ENCODE measurements at regions not wholly inside any gene's neighbourhood (a gene's known extent, or its start where the extent isn't known, plus 50 kb on each side); places are given as distances from the start of the nearest gene placed in this dataset.

GRCh38 chr2:104788742-104789455, 65.0 kb upstream of the POU3F3 start:
- no peak for DNase-seq

DNA sequence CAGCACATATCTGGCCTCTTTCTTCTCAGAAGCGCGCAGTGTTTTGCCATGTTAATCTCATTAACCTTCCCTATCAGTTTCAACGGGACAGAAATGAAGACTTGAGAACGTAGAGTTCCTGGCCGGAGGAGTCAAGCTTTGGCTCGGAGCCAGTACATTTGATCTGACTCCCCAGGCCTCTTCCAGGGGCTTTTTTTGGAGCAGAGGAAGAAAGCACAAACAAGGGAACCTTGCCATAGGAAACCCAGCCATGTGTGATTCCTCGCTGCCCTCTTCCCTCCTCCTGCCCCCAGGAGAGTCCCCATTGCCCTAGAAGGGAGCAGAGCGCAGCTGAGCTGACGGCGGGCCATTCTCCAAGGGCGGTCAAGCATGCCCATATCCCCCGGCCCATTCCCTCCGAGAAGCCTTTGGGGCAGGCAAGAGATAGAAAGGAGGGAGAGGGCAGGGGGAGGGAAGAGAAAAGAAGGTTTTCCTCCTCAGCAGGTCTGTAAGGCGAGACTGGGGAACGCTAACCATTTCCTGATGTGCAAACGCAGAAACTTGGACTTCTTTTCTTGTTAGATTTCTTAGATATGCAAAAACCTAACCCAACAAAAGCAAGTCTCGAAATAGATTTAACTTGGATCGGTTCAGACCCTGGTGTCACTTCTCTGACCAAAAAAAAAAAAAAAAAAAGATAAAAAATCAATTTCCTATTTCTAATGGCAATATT, 63.7 kb upstream of the POU3F3 start:
- no peak for DNase-seq

GRCh38 chr2:104790901-104791495, 62.9 kb upstream of the POU3F3 start:
- no peak for DNase-seq

- DNase-seq, result no peak
Observed at GRCh38 chr2:104793966-104794365, 59.9 kb upstream of the POU3F3 start.

DNA sequence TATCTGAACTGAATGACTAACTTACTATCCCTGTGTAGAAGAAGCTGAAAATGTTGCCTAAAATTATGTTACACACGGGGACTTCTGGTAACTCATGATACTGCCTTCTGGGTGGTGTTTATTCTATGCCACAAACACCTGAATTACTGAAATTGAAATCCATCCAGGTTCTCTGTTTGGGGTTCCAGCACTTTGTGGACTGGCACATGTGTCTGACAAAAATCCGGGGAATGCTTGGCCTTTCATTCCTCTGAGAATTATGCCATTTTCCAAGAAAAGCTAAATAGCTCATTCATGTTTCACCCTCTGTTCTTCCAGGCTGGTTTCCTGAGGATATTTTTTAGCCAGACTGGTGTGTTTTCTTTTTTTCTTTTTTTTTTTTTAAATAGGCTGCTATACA, 59.5 kb upstream of the POU3F3 start:
- DNase-seq, result no peak

Data from DMS79 (cell line).